GM19397 (cell line): ENCODE measurements at regions not wholly inside any gene's neighbourhood (a gene's known extent, or its start where the extent isn't known, plus 50 kb on each side); places are given as distances from the start of the nearest gene placed in this dataset.
"Not testable (repeated sequence)": the region's sequence is repeated elsewhere in the genome, so short reads cannot be mapped to it uniquely, and the experiment has no call there.

Experiments
- ATAC-seq: cut with Tn5 transposase; IDR thresholded peaks from one replicate; pipeline ENCODE4 v1.9.1; 2021; ENCODE audit warnings: mild to moderate bottlenecking, moderate library complexity; ENCODE audit not compliant: unreplicated experiment

- ATAC-seq, result not testable (repeated sequence)
Measured at GRCh38 chr17:30713805-30714204, 110.7 kb downstream of the CRLF3 start.

- ATAC-seq, result not testable (repeated sequence)
Measured at GRCh38 chr17:30712859-30713258, 111.6 kb downstream of the CRLF3 start.

GRCh38 chr17:30711626-30712507 lies 112.6 kb downstream of the CRLF3 start:
- ATAC-seq, result not testable (repeated sequence)

- ATAC-seq, result not testable (repeated sequence)
Measured at GRCh38 chr17:30711176-30711575, 113.3 kb downstream of the CRLF3 start.

GRCh38 chr17:30710276-30711088 lies 114.0 kb downstream of the CRLF3 start:
- not testable (repeated sequence) for ATAC-seq

- not testable (repeated sequence) for ATAC-seq
Measured at GRCh38 chr17:30709561-30710275, 114.8 kb downstream of the CRLF3 start.

- peak; percentile 10 for ATAC-seq
Measured at GRCh38 chr17:30709096-30709495, 115.4 kb downstream of the CRLF3 start.

GRCh38 chr17:30708241-30709078 lies 116.0 kb downstream of the CRLF3 start:
- ATAC-seq, result peak; percentile 60

- not testable (repeated sequence) for ATAC-seq
Measured at GRCh38 chr17:30707724-30708240, 116.7 kb downstream of the CRLF3 start.

GRCh38 chr17:30706461-30707335 lies 117.8 kb downstream of the CRLF3 start:
- not testable (repeated sequence) for ATAC-seq

GRCh38 chr17:30706004-30706403 lies 118.5 kb downstream of the CRLF3 start:
- ATAC-seq, result not testable (repeated sequence)

- ATAC-seq, result no peak
Measured at GRCh38 chr17:30701498-30701989, 122.9 kb downstream of the CRLF3 start.

- ATAC-seq, result not testable (repeated sequence)
Measured at GRCh38 chr17:30700833-30701232, 123.7 kb downstream of the CRLF3 start.

- ATAC-seq, result not testable (repeated sequence)
Measured at GRCh38 chr17:30697619-30698460, 126.7 kb downstream of the CRLF3 start.

GRCh38 chr17:30696234-30696633 lies 128.3 kb downstream of the CRLF3 start:
- no peak for ATAC-seq

GRCh38 chr17:30695265-30695811 lies 129.2 kb downstream of the CRLF3 start:
- ATAC-seq, result not testable (repeated sequence)

GRCh38 chr17:30693772-30694171 lies 130.7 kb downstream of the CRLF3 start:
- not testable (repeated sequence) for ATAC-seq
